GM12878 (cell line): ENCODE measurements at regions not wholly inside any gene's neighbourhood (a gene's known extent, or its start where the extent isn't known, plus 50 kb on each side); places are given as distances from the start of the nearest gene placed in this dataset.
"Not testable (repeated sequence)": the region's sequence is repeated elsewhere in the genome, so short reads cannot be mapped to it uniquely, and the experiment has no call there.

Source experiments
- ATAC-seq: fragments of 200-7000 bp; cut with Tn5 transposase; 3 replicates; pipeline ENCODE4 v1.9.1; 2020; ENCODE audit warnings: mild to moderate bottlenecking, moderate library complexity
- BruUV-seq: library from RNA; stranded (reverse); fragments of 400-500 nt; replicated peaks from 2 replicates; lab custom pipeline; 2021; lab: Mats Ljungman, UMichigan
- CTCF ChIA-PET: fragments of 300-600 bp; sonication (Branson Sonifier 250); formaldehyde crosslinking; extraction: SDS; loops from one replicate; lab custom pipeline; 2021; ENCODE audit warnings: inconsistent platforms; lab: Yijun Ruan, JAX
- POLR2A ChIA-PET: fragments of 350-600 bp; formaldehyde crosslinking; extraction: SDS; loops from one replicate; lab custom pipeline; 2021; ENCODE audit warnings: inconsistent platforms; lab: Charles Lee
- RAD21 ChIA-PET: fragments of 300-600 bp; sonication (Branson Sonifier 250); formaldehyde crosslinking; loops from one replicate; lab custom pipeline; 2023; ENCODE audit warnings: antibody characterized with exemption; ENCODE audit not compliant: unreplicated experiment; lab: Charles Lee
- SMC1A ChIA-PET: fragments of 300-600 bp; sonication (Branson Sonifier 250); formaldehyde crosslinking; loops from one replicate; lab custom pipeline; 2023; ENCODE audit not compliant: unreplicated experiment, uncharacterized antibody; lab: Charles Lee
- DNase-seq: peaks from one replicate; pipeline ENCODE4 v3.0.0-alpha.2; 2011; ENCODE audit warnings: low read depth, low spot score
- FAIRE-seq: peaks from 3 replicates; lab custom pipeline; 2011; peaks lifted over from hg19 to GRCh38; lab: Jason Lieb, UNC
- H2AFZ ChIP-seq: 2 replicates; pipeline ENCODE4 v1.6.0; 2011; ENCODE audit warnings: low read depth, low read length, control low read depth; ENCODE audit not compliant: control insufficient read depth
- H3K27ac ChIP-seq: 2 replicates; pipeline ENCODE4 v1.5.1; 2011; ENCODE audit warnings: control low read depth; ENCODE audit not compliant: control insufficient read depth, insufficient read depth
- H3K27me3 ChIP-seq, 2 experiments: replicated peaks in 1 of 2; 2 replicates each; pipeline versions ENCODE4 v1.6.0 to v1.6.1; 2011; ENCODE audit warnings: low read length in 1 of 2; ENCODE audit not compliant: control insufficient read depth in 2 of 2, insufficient read depth in 2 of 2
- H3K36me3 ChIP-seq, 2 experiments: 2 replicates each; pipeline ENCODE4 v1.5.1; 2011; ENCODE audit warnings: low read length in 1 of 2; ENCODE audit not compliant: control insufficient read depth in 2 of 2, insufficient read depth in 2 of 2
- H3K4me1 ChIP-seq: 2 replicates; pipeline ENCODE4 v1.6.1; 2011; ENCODE audit warnings: mild to moderate bottlenecking, low read length, moderate library complexity, mixed read lengths; ENCODE audit not compliant: control insufficient read depth, insufficient read depth
- H3K4me2 ChIP-seq: 2 replicates; pipeline ENCODE4 v1.6.0; 2011; ENCODE audit warnings: control low read depth; ENCODE audit not compliant: control insufficient read depth, insufficient read depth
- H3K4me3 ChIP-seq: fragments of 200-600 bp; sonication (generic); 2 replicates; pipeline ENCODE4 v1.5.1; 2016
- H3K79me2 ChIP-seq: 2 replicates; pipeline ENCODE4 v1.6.0; 2011; ENCODE audit warnings: low read length; ENCODE audit not compliant: control insufficient read depth, insufficient read depth
- H3K9ac ChIP-seq: 2 replicates; pipeline ENCODE4 v1.8.0; 2011; ENCODE audit warnings: low read length, control low read depth, mixed read lengths; ENCODE audit not compliant: control insufficient read depth, insufficient read depth
- H3K9me3 ChIP-seq: replicated peaks from 3 replicates; pipeline ENCODE4 v1.5.1; 2011; ENCODE audit warnings: mild to moderate bottlenecking, low read length; ENCODE audit not compliant: control insufficient read depth, insufficient read depth
- H4K20me1 ChIP-seq: 2 replicates; pipeline ENCODE4 v1.6.0; 2011; ENCODE audit not compliant: control insufficient read depth, insufficient read depth
- CBFB ChIP-seq: IDR thresholded peaks from 2 replicates; pipeline ENCODE4 v1.6.1; 2016; ENCODE audit warnings: antibody characterized with exemption, low read depth
- HCFC1 ChIP-seq: fragments of 150-350 bp; IDR thresholded peaks from 2 replicates; pipeline ENCODE4 v1.6.1; 2014; ENCODE audit warnings: low read length
- MEF2A ChIP-seq: IDR thresholded peaks from 2 replicates; pipeline ENCODE4 v1.6.1; 2011; ENCODE audit warnings: low read depth, mild to moderate bottlenecking, low read length, moderate library complexity; ENCODE audit not compliant: insufficient read depth
- MEF2B ChIP-seq: fragments of 450-650 bp; IDR thresholded peaks from 2 replicates; pipeline ENCODE4 v1.6.1; 2018; ENCODE audit warnings: mild to moderate bottlenecking, moderate library complexity; ENCODE audit not compliant: partially characterized antibody, poor library complexity, severe bottlenecking
- POLR2AphosphoS5 ChIP-seq: IDR thresholded peaks from 2 replicates; pipeline ENCODE4 v1.6.1; 2011; ENCODE audit warnings: mild to moderate bottlenecking, low read length, inconsistent platforms
- RAD51 ChIP-seq: fragments of 450-650 bp; IDR thresholded peaks from 2 replicates; pipeline ENCODE4 v1.6.1; 2016; ENCODE audit warnings: moderate library complexity, mild to moderate bottlenecking, inconsistent platforms
- SMC3 ChIP-seq: IDR thresholded peaks from 2 replicates; pipeline ENCODE4 v1.6.1; 2011; ENCODE audit warnings: low read length, improper control_type of control experiment, borderline replicate concordance
- WGBS: methylation state at CpG from one replicate; pipeline ENCODE4 v1.1.6; 2016; ENCODE audit warnings: low lambda C conversion rate; ENCODE audit not compliant: insufficient replicate concordance, insufficient coverage; ENCODE audit errors: missing lambda C conversion rate; 5-methylcytosine and 5-hydroxymethylcytosine counted together
- in situ Hi-C: fragments of 300-500 bp; cut with MboI; formaldehyde crosslinking; loops from 9 replicates; pipeline ENCODE4 v1.14.3; 2018; ENCODE audit warnings: mixed read lengths
- intact Hi-C: fragments of 100-400 bp; cut with micrococcal nuclease; formaldehyde crosslinking; loops from one replicate; pipeline ENCODE4 v1.14.2; 2022; ENCODE audit not compliant: unreplicated experiment
- TF ChIP-seq, protein P1 (sequence below): IDR thresholded peaks from 2 replicates; pipeline ENCODE4 v1.6.1; 2011; ENCODE audit warnings: mild to moderate bottlenecking, low read depth, low read length, moderate library complexity; ENCODE audit not compliant: insufficient replicate concordance

DNA sequence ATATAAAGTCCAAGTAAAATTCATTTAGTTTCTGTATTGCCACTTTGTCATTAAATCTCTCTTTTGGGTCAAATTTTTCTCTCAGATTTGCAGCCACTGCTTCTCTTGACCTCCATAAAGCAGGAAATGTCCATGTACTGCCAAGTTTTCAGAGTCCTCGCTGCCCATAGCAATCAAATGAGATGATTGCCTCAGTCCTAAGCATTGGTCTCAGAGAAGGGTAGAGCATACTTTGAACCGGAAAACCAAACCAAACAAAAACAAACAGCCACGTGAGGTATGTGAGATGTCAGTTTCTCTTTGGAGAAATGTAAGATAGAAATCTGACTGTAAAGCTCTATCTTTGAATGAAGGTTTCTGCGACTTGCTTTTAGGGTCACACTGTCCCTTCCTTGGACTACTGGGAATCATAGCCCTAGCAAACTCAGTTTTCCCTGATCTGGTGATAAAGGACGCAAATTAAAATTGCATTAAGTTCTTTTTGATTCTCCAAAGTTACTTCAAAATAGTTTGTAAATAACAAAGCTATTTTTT lies 505.4 kb upstream of the CITED2 start (continued):
- TF ChIP-seq, protein P1, sequence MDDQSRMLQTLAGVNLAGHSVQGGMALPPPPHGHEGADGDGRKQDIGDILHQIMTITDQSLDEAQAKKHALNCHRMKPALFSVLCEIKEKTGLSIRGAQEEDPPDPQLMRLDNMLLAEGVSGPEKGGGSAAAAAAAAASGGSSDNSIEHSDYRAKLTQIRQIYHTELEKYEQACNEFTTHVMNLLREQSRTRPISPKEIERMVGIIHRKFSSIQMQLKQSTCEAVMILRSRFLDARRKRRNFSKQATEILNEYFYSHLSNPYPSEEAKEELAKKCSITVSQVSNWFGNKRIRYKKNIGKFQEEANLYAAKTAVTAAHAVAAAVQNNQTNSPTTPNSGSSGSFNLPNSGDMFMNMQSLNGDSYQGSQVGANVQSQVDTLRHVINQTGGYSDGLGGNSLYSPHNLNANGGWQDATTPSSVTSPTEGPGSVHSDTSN = no peak
- TF ChIP-seq MEF2B (no peak), RAD51 (no peak), SMC3 (no peak), POLR2AphosphoS5 (no peak), HCFC1 (no peak), CBFB (no peak), MEF2A (no peak)

DNA sequence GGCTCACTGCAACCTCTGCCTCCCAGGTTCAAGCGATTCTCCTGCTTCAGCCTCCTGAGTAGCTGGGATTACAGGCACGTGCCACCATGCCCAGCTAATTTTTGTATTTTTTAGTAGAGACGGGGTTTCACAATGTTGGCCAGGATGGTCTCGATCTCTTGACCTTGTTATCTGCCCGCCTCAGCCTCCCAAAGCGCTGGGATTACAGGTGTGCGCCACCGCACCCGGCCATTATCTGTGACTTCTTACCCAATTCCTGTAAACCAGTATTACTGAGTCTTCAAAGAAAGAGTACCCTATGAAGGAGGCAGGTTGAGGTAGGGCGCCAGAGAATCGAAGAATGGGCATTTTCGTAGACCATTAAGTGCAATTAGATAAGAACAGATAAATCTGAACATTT lies 504.8 kb upstream of the CITED2 start:
- H4K20me1 ChIP-seq, H3K27me3 ChIP-seq, H3K36me3 ChIP-seq, H3K9ac ChIP-seq, H3K79me2 ChIP-seq, H3K4me3 ChIP-seq, H3K4me2 ChIP-seq, FAIRE-seq, H2AFZ ChIP-seq, in situ Hi-C loops, POLR2A ChIA-PET, H3K27ac ChIP-seq, CTCF ChIA-PET, H3K9me3 ChIP-seq, ATAC-seq, DNase-seq, intact Hi-C loops, BruUV-seq: not testable (repeated sequence)
- ChIA-PET SMC1A (interaction anchor here (1.9 kb wide), 1 partner anchor 505 kb away, joined by 4 read pairs; the partner anchor contains the start of gene CITED2), RAD21 (interaction anchor here (0.7 kb wide), 1 partner anchor 1670 kb away, joined by 3 read pairs; no protein-coding TSS in a partner anchor)
- peaks cover 12% of the 10 kb centered on the region for H3K4me1 ChIP-seq
- WGBS = 60% methylated on average over 12 of the region's 12 CpGs
